Upper lobe of right lung (tissue), 1 donor: ENCODE measurements at regions not wholly inside any gene's neighbourhood (a gene's known extent, or its start where the extent isn't known, plus 50 kb on each side); places are given as distances from the start of the nearest gene placed in this dataset.

ENCODE experiments used
- ATAC-seq: fragments of 200-7000 bp; cut with Tn5 transposase; one replicate; pipeline ENCODE4 v1.9.1; 2020; ENCODE audit warnings: mild to moderate bottlenecking, moderate library complexity
- DNase-seq: peaks from one replicate; pipeline ENCODE4 v3.0.0-alpha.2; 2020
- H3K27ac ChIP-seq: fragments of 200-600 bp; one replicate; pipeline ENCODE4 v1.8.0; 2022
- H3K27me3 ChIP-seq: fragments of 200-600 bp; one replicate; pipeline ENCODE4 v1.8.0; 2022; ENCODE audit warnings: mild to moderate bottlenecking
- H3K36me3 ChIP-seq: fragments of 200-600 bp; one replicate; pipeline ENCODE4 v1.8.0; 2022
- H3K4me1 ChIP-seq: fragments of 200-600 bp; one replicate; pipeline ENCODE4 v1.8.0; 2022
- H3K4me3 ChIP-seq: fragments of 200-600 bp; one replicate; pipeline ENCODE4 v1.8.0; 2022; ENCODE audit warnings: mild to moderate bottlenecking
- H3K9me3 ChIP-seq: fragments of 200-600 bp; one replicate; pipeline ENCODE4 v1.8.0; 2022
- intact Hi-C: fragments of 100-400 bp; cut with DNase I; formaldehyde crosslinking; loops from one replicate; pipeline ENCODE4 v1.11.0; 2022
- TF ChIP-seq, protein P1 (sequence below): fragments of 200-600 bp; IDR thresholded peaks from one replicate; pipeline ENCODE4 v1.8.0; 2022; ENCODE audit warnings: antibody characterized with exemption
- donor health status: DM: no; HTN: yes; CAD: no; lungs with severe emphysema.

DNA sequence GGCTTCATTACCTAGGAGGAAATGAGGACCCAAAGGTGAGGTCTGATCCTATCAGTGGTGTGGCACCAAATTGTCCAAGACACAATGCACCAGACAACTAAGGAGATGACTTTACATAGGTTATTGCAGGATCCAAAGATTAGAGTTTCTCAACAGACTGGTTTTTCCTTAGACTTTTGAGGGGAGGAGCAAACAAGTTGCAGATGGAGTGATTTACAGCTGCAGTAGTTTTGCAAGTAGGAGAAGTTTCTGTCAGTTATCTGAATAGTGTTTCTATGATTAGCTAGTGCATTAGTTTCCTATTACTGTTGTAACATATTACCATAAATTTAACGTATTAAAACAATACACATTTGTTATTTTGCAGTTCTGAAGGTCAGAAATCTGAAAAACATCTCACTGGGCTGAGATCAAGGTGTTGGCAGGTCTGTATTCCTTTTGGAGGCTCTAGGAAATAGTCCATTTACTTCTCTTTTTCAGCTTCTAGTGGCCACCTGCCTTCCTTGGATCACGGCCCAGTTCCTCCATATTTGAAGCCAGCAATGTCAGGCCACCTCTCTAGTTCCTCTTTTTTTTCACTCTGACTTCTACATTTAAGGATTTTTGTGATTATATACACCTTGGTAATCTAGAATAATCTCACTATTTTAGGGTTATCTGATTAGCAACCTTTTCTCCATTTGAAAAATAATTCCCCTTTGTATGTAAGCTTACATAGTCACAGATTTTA, 994.9 kb downstream of the REEP3 start:
- TF ChIP-seq, protein P1, sequence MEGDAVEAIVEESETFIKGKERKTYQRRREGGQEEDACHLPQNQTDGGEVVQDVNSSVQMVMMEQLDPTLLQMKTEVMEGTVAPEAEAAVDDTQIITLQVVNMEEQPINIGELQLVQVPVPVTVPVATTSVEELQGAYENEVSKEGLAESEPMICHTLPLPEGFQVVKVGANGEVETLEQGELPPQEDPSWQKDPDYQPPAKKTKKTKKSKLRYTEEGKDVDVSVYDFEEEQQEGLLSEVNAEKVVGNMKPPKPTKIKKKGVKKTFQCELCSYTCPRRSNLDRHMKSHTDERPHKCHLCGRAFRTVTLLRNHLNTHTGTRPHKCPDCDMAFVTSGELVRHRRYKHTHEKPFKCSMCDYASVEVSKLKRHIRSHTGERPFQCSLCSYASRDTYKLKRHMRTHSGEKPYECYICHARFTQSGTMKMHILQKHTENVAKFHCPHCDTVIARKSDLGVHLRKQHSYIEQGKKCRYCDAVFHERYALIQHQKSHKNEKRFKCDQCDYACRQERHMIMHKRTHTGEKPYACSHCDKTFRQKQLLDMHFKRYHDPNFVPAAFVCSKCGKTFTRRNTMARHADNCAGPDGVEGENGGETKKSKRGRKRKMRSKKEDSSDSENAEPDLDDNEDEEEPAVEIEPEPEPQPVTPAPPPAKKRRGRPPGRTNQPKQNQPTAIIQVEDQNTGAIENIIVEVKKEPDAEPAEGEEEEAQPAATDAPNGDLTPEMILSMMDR, result no peak
- ATAC-seq (no peak), DNase-seq (no peak)
- Histone ChIP-seq H3K27ac (no peak overlapping the region), H3K9me3 (no peaks in the 10 kb centered on the region), H3K4me1 (no peaks in the 10 kb centered on the region), H3K4me3 (no peak overlapping the region), H3K27me3 (no peaks in the 10 kb centered on the region), H3K36me3 (no peaks in the 10 kb centered on the region)
- intact Hi-C loops, result no loop called here

DNA sequence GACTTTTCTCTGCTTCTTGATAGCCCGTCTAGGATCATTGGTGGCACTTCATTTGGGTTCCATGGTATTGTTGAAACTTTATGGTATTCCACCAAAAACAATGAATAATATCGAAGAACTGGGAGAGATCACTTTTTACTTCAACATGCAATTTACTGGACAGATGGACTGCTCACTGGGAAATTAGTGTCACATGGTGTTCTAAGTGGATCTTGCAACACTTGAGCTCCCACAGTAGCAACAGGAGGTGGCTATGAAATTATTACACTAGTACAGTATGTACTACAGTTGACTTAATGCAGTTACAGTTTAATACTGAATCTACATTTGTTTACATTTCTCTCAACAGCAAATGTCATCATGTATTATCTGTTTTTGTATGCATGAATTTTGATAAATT, 997.3 kb downstream of the REEP3 start:
- Histone ChIP-seq H3K36me3 (no peaks in the 10 kb centered on the region), H3K4me3 (no peak overlapping the region), H3K27me3 (no peaks in the 10 kb centered on the region), H3K4me1 (no peaks in the 10 kb centered on the region), H3K27ac (no peak overlapping the region), H3K9me3 (no peaks in the 10 kb centered on the region)
- TF ChIP-seq, protein P1, result no peak
- intact Hi-C loops, result no loop called here
- DNase-seq (no peak), ATAC-seq (no peak)

DNA sequence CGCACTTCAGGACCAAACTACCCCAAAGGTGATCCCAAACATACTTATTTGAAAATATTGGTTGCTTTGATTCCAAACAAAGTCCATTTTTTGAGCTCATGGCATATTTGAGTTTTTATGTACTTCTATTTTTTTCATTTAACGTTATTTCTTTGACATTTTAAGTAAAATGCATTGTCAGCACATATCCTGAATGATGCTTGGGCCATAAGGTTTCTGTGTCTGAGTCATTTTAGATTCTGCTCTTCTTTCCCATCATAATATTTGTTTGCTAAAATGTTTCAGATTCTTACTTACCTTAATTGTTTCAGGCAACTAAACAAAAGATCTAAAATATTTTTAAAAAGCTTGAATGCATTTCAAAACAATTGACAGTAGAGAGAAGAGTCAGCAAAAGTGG, 998.2 kb downstream of the REEP3 start:
- TF ChIP-seq, protein P1, result no peak
- no peak overlapping the region for H3K4me3 ChIP-seq
- no peaks in the 10 kb centered on the region for H3K27me3 ChIP-seq
- H3K9me3 ChIP-seq, result no peaks in the 10 kb centered on the region
- intact Hi-C loops, result no loop called here
- DNase-seq (no peak), ATAC-seq (no peak)
- H3K36me3 ChIP-seq, result no peaks in the 10 kb centered on the region
- no peak overlapping the region for H3K27ac ChIP-seq
- H3K4me1 ChIP-seq, result no peaks in the 10 kb centered on the region

DNA sequence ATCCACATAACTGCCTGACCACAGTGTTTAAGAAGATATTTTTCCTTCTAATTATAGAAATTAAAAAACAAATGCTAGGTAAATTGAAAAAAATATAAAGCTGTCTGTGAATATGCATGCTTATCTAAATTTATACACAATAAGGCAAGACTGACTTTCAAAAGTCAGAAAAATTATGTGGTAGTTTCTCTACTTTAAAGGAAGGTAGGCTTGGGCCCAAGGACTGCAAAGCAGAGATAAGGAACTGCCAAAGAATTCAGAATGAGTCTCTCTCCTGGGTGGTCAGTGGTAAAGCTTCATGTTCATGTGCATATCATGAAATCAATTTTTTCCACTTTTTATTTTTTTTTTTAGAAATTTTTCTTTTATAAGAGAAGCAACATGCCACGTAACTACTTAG, 998.6 kb downstream of the REEP3 start:
- H3K4me1 ChIP-seq, result no peaks in the 10 kb centered on the region
- H3K4me3 ChIP-seq, result no peak overlapping the region
- no peak overlapping the region for H3K27ac ChIP-seq
- no peaks in the 10 kb centered on the region for H3K36me3 ChIP-seq
- no peak for ATAC-seq
- TF ChIP-seq, protein P1, result no peak
- intact Hi-C loops, result no loop called here
- no peak for DNase-seq
- no peaks in the 10 kb centered on the region for H3K27me3 ChIP-seq
- no peaks in the 10 kb centered on the region for H3K9me3 ChIP-seq

DNA sequence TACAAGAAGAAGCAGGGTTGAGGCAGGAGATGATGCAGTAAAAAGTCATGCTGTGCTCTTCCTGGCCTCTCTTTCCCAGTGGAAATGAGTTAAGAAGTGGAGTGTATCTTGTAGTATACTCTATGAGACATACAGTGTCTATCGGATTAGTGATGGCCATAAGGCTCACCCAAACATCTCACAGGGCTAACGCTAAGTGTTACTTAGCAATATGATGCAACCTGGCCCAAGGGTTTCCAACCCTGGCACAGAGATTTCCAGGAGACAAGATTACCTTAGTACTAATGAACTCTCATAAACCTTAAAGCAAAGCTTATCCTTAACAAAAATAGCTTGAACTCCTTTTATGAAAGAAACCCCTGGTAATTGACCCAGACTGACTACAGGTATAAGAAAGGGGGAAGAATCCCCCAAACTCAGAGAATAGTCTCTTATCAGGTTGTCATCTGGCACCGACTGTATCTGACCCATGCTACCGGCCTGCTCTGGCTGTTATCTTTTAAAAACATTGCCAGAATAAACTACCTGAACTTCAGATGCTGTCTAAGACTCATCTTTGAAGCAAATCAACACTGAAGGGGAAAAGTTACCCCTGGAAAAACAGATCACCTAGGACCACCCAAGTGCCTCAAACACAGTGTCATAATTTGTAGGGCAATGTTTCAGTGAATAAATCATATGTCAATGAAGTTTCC, 1002.0 kb downstream of the REEP3 start:
- intact Hi-C loops, result no loop called here
- DNase-seq (no peak), ATAC-seq (no peak)
- no peak overlapping the region for H3K4me3 ChIP-seq
- no peaks in the 10 kb centered on the region for H3K27me3 ChIP-seq
- no peaks in the 10 kb centered on the region for H3K4me1 ChIP-seq
- no peak overlapping the region for H3K27ac ChIP-seq
- H3K36me3 ChIP-seq, result no peaks in the 10 kb centered on the region
- no peaks in the 10 kb centered on the region for H3K9me3 ChIP-seq
- TF ChIP-seq, protein P1, result no peak
